SK-N-SH (cell line): ENCODE measurements at regions not wholly inside any gene's neighbourhood (a gene's known extent, or its start where the extent isn't known, plus 50 kb on each side); places are given as distances from the start of the nearest gene placed in this dataset.

Source experiments
- CTCF ChIA-PET: fragments of 300-600, 350-600 bp; formaldehyde crosslinking; extraction: SDS; loops from one replicate; lab custom pipeline; 2021; lab: Yijun Ruan, JAX
- POLR2A ChIA-PET: fragments of 350-600 bp; sonication (Branson Sonifier 250); formaldehyde crosslinking; extraction: SDS; loops from one replicate; lab custom pipeline; 2020; ENCODE audit warnings: antibody characterized with exemption, inconsistent platforms; lab: Yijun Ruan, JAX
- DNase-seq: peaks from one replicate; pipeline ENCODE4 v3.0.0; 2012
- H2AFZ ChIP-seq: fragments of 200-600 bp; sonication (generic); 2 replicates; pipeline ENCODE4 v1.8.1; 2016; ENCODE audit warnings: antibody characterized with exemption, mild to moderate bottlenecking, low read depth
- H3F3A ChIP-seq: fragments of 200-600 bp; sonication (generic); replicated peaks from 2 replicates; pipeline ENCODE3; 2016; ENCODE audit warnings: antibody characterized with exemption, mild to moderate bottlenecking; ENCODE audit not compliant: insufficient read depth
- H3K27ac ChIP-seq, 2 experiments: fragments of 200-500 bp in 1 of 2; fragments of 200-600 bp in 1 of 2; sonication (Bioruptor generic) in 1 of 2; sonication (generic), shearing (Covaris generic) in 1 of 2; 2 replicates each; pipeline versions ENCODE4 v1.5.1 to v1.6.1; 2014 to 2016; ENCODE audit warnings: low read depth in 2 of 2, inconsistent platforms in 1 of 2, low read length in 1 of 2, mild to moderate bottlenecking in 1 of 2, mixed read lengths in 1 of 2
- H3K27me3 ChIP-seq: fragments of 200-600 bp; sonication (generic), shearing (Covaris generic); 2 replicates; pipeline ENCODE4 v1.6.1; 2016; ENCODE audit warnings: mixed run types; ENCODE audit not compliant: insufficient read depth
- H3K36me3 ChIP-seq, 2 experiments: fragments of 200-500 bp in 1 of 2; fragments of 200-600 bp in 1 of 2; sonication (Bioruptor generic) in 1 of 2; sonication (generic) in 1 of 2; replicated peaks in 1 of 2; 2 replicates each; pipeline versions ENCODE3 to v1.5.1; 2014 to 2016; ENCODE audit warnings: low read length in 1 of 2, mild to moderate bottlenecking in 1 of 2; ENCODE audit not compliant: insufficient read depth in 2 of 2, control insufficient read depth in 1 of 2
- H3K4me1 ChIP-seq, 2 experiments: fragments of 200-500 bp in 1 of 2; fragments of 200-600 bp in 1 of 2; sonication (Bioruptor generic) in 1 of 2; sonication (generic), shearing (Covaris generic) in 1 of 2; 2 replicates each; pipeline versions ENCODE4 v1.5.1 to v1.6.1; 2014 to 2016; ENCODE audit warnings: low read depth in 1 of 2, low read length in 1 of 2, mixed run types in 1 of 2; ENCODE audit not compliant: insufficient read depth in 2 of 2, control insufficient read depth in 1 of 2
- H3K4me2 ChIP-seq: fragments of 200-600 bp; sonication (generic), shearing (Covaris generic); 2 replicates; pipeline ENCODE4 v1.6.1; 2017; ENCODE audit warnings: mixed run types
- H3K4me3 ChIP-seq, 2 experiments: fragments of 200-500 bp in 1 of 2; fragments of 200-600 bp in 1 of 2; sonication (Bioruptor generic) in 1 of 2; sonication (generic), shearing (Covaris generic) in 1 of 2; 2 replicates each; pipeline versions ENCODE4 v1.5.1 to v1.8.1; 2014 to 2016; ENCODE audit warnings: low read depth in 2 of 2, inconsistent platforms in 1 of 2, low read length in 1 of 2, mild to moderate bottlenecking in 1 of 2, mixed read lengths in 1 of 2, moderate library complexity in 1 of 2
- H3K79me2 ChIP-seq: fragments of 200-600 bp; sonication (generic); 2 replicates; pipeline ENCODE4 v1.8.1; 2017; ENCODE audit warnings: mild to moderate bottlenecking; ENCODE audit not compliant: insufficient read depth
- H3K9ac ChIP-seq: fragments of 200-600 bp; sonication (generic); 2 replicates; pipeline ENCODE4 v1.6.1; 2017; ENCODE audit warnings: mixed run types
- H3K9me2 ChIP-seq: fragments of 200-600 bp; sonication (generic); 2 replicates; pipeline ENCODE4 v1.6.1; 2017; ENCODE audit warnings: mixed run types
- H3K9me3 ChIP-seq: fragments of 200-600 bp; sonication (generic); 2 replicates; pipeline ENCODE4 v1.6.1; 2017; ENCODE audit warnings: mixed run types, mild to moderate bottlenecking, moderate library complexity
- H4K20me1 ChIP-seq: fragments of 200-600 bp; sonication (generic); 2 replicates; pipeline ENCODE4 v1.6.1; 2017; ENCODE audit warnings: mild to moderate bottlenecking, mixed run types; ENCODE audit not compliant: insufficient read depth
- EP300 ChIP-seq, 2 experiments: IDR thresholded peaks; 2 replicates each; pipeline versions ENCODE4 v1.4.0 to v1.6.1; 2012; ENCODE audit warnings: borderline replicate concordance in 1 of 2, low read depth in 1 of 2, low read length in 1 of 2
- FOSL2 ChIP-seq: IDR thresholded peaks from 2 replicates; pipeline ENCODE4 v1.4.0; 2012; ENCODE audit warnings: low read depth, mild to moderate bottlenecking, moderate library complexity, borderline replicate concordance
- FOXM1 ChIP-seq: IDR thresholded peaks from 2 replicates; pipeline ENCODE4 v1.4.0; 2012; ENCODE audit warnings: low read depth, mild to moderate bottlenecking
- MEF2A ChIP-seq: IDR thresholded peaks from 2 replicates; pipeline ENCODE4 v1.4.0; 2012; ENCODE audit warnings: low read depth, borderline replicate concordance
- NFIC ChIP-seq: IDR thresholded peaks from 2 replicates; pipeline ENCODE4 v1.4.0; 2012; ENCODE audit warnings: borderline replicate concordance
- RAD21 ChIP-seq: IDR thresholded peaks from 2 replicates; pipeline ENCODE4 v1.6.1; 2012; ENCODE audit warnings: mild to moderate bottlenecking, low read length
- RXRA ChIP-seq: IDR thresholded peaks from 2 replicates; pipeline ENCODE4 v1.4.0; 2012; ENCODE audit warnings: low read depth, mild to moderate bottlenecking, borderline replicate concordance
- TCF12 ChIP-seq: IDR thresholded peaks from 2 replicates; pipeline ENCODE4 v1.4.0; 2012
- TEAD4 ChIP-seq: IDR thresholded peaks from 2 replicates; pipeline ENCODE4 v1.4.0; 2012; ENCODE audit warnings: mild to moderate bottlenecking, borderline replicate concordance; ENCODE audit not compliant: insufficient read depth
- USF1 ChIP-seq: IDR thresholded peaks from 2 replicates; pipeline ENCODE4 v1.4.0; 2012; ENCODE audit warnings: low read depth, borderline replicate concordance
- YY1 ChIP-seq: IDR thresholded peaks from 2 replicates; pipeline ENCODE4 v1.4.0; 2012; ENCODE audit warnings: low read depth, mild to moderate bottlenecking
- WGBS: methylation state at CpG from one replicate; pipeline ENCODE4 v1.1.6; 2017; ENCODE audit warnings: low lambda C conversion rate; 5-methylcytosine and 5-hydroxymethylcytosine counted together
- TF ChIP-seq, protein P1 (sequence below): IDR thresholded peaks from 2 replicates; pipeline ENCODE4; 2012
- TF ChIP-seq, protein P2 (sequence below): IDR thresholded peaks from 2 replicates; pipeline ENCODE4 v1.4.0; 2012; ENCODE audit warnings: low read depth, borderline replicate concordance

- no peak for DNase-seq
- Histone ChIP-seq H3K27me3 (peaks cover 4% of the 10 kb centered on the region; the same call in 1 of the 2 replicates), H3K9me3 (no peaks in the 10 kb centered on the region), H3K9me2 (no peaks in the 10 kb centered on the region), H3K4me3 (no peak overlapping the region), H3F3A (no peaks in the 10 kb centered on the region), H4K20me1 (no peaks in the 10 kb centered on the region), H2AFZ (no peak overlapping the region), H3K79me2 (no peaks in the 10 kb centered on the region), H3K36me3 (no peaks in the 10 kb centered on the region), H3K4me2 (no peak overlapping the region), H3K4me1 (peaks cover 0 to 9% of the 10 kb centered on the region in 2 experiments; a peak in 1 of 4 replicates), H3K9ac (no peak overlapping the region), H3K27ac (no peak overlapping the region)
- WGBS = 13% methylated on average over 2 of the region's 2 CpGs
- CTCF ChIA-PET = interaction anchor here (3.1 kb wide), 1 partner anchor 12 kb away, joined by 6 read pairs; no protein-coding TSS in a partner anchor
- POLR2A ChIA-PET = no interaction called here
- no peak for TF ChIP-seq MEF2A
- no peak for TF ChIP-seq YY1
Measured at GRCh38 chr5:36492984-36493654, 113.3 kb upstream of the SLC1A3 start.

DNA sequence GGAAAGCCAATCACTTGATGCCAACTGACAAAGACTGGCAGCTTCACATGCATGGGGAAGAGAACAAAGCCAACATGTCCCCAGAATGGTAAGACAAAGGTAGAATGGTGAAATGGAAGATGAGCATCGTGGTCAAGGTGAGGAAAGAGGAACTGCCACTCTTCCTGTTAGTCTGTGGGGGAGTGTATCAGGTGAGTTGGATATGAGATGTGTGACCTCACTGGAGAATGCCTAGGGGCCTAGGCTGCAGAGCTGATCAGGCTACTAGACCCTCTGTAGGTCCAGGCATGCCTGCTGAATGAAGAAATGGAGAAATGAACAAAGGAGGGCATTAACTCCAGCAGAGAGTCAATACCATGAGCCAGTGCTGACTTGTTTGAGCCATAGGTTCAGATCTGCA is 112.4 kb upstream of the SLC1A3 start:
- Histone ChIP-seq H2AFZ (no peak overlapping the region), H3F3A (no peaks in the 10 kb centered on the region), H4K20me1 (no peaks in the 10 kb centered on the region)
- CTCF ChIA-PET = interaction anchor here (3.1 to 4.2 kb wide), 2 partner anchors 13 kb away, joined by 6 to 19 read pairs; no protein-coding TSS in a partner anchor
- TF ChIP-seq USF1 (no peak), RXRA (no peak)
- TF ChIP-seq, all 33 proteins: peak for 0
- no peaks in the 10 kb centered on the region for H3K79me2 ChIP-seq
- H3K4me1 ChIP-seq = peaks cover 0 to 9% of the 10 kb centered on the region in 2 experiments; a peak in 1 of 4 replicates
- H3K4me3 ChIP-seq = no peak overlapping the region
- H3K9me2 ChIP-seq = no peaks in the 10 kb centered on the region
- no peak for DNase-seq
- POLR2A ChIA-PET = no interaction called here
- no peak overlapping the region for H3K4me2 ChIP-seq
- H3K36me3 ChIP-seq = no peaks in the 10 kb centered on the region
- no peaks in the 10 kb centered on the region for H3K9me3 ChIP-seq
- WGBS = 0% methylated on average over 1 of the region's 1 CpG
- H3K27ac ChIP-seq = no peak overlapping the region
- no peak overlapping the region for H3K9ac ChIP-seq
- H3K27me3 ChIP-seq = peaks cover 4% of the 10 kb centered on the region; the same call in 1 of the 2 replicates

- CTCF ChIA-PET = interaction anchor here (4.2 kb wide), 1 partner anchor 12 kb away, joined by 19 read pairs; no protein-coding TSS in a partner anchor
Measured at GRCh38 chr5:36494841-36495601, 111.4 kb upstream of the SLC1A3 start.

More at GRCh38 chr5:36494841-36495601, 111.4 kb upstream of the SLC1A3 start:
- no peak overlapping the region for H3K4me2 ChIP-seq
- no peak overlapping the region for H3K9ac ChIP-seq
- H3K9me2 ChIP-seq = no peaks in the 10 kb centered on the region
- peaks cover 0 to 9% of the 10 kb centered on the region in 2 experiments; a peak in 1 of 4 replicates for H3K4me1 ChIP-seq
- H3F3A ChIP-seq = no peaks in the 10 kb centered on the region
- 0% methylated on average over 6 of the region's 6 CpGs for whole genome bisulfite sequencing
- no peaks in the 10 kb centered on the region for H3K9me3 ChIP-seq
- H4K20me1 ChIP-seq = no peaks in the 10 kb centered on the region
- POLR2A ChIA-PET = no interaction called here
- H3K27me3 ChIP-seq = peaks cover 11% of the 10 kb centered on the region; the same call in 1 of the 2 replicates
- no peak overlapping the region for H3K4me3 ChIP-seq
- DNase-seq = no peak
- H3K36me3 ChIP-seq = no peaks in the 10 kb centered on the region
- no peak for TF ChIP-seq FOSL2
- TF ChIP-seq FOXM1 = no peak
- no peak for TF ChIP-seq TEAD4
- TF ChIP-seq, protein P1, sequence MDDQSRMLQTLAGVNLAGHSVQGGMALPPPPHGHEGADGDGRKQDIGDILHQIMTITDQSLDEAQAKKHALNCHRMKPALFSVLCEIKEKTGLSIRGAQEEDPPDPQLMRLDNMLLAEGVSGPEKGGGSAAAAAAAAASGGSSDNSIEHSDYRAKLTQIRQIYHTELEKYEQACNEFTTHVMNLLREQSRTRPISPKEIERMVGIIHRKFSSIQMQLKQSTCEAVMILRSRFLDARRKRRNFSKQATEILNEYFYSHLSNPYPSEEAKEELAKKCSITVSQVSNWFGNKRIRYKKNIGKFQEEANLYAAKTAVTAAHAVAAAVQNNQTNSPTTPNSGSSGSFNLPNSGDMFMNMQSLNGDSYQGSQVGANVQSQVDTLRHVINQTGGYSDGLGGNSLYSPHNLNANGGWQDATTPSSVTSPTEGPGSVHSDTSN = peak; percentile 35
- peak; percentile 26; the same call in 1 of the 2 replicates for TF ChIP-seq TCF12
- no peak for TF ChIP-seq RAD21
- peak; percentile 18; the same call in 1 of the 2 replicates for TF ChIP-seq NFIC
- no peak for TF ChIP-seq EP300 (IDR thresholded peaks at IDR 0.05; ENCODE audit: borderline replicate concordance in 1 of 2, low read depth in 1 of 2, low read length in 1 of 2)
- TF ChIP-seq, protein P2, sequence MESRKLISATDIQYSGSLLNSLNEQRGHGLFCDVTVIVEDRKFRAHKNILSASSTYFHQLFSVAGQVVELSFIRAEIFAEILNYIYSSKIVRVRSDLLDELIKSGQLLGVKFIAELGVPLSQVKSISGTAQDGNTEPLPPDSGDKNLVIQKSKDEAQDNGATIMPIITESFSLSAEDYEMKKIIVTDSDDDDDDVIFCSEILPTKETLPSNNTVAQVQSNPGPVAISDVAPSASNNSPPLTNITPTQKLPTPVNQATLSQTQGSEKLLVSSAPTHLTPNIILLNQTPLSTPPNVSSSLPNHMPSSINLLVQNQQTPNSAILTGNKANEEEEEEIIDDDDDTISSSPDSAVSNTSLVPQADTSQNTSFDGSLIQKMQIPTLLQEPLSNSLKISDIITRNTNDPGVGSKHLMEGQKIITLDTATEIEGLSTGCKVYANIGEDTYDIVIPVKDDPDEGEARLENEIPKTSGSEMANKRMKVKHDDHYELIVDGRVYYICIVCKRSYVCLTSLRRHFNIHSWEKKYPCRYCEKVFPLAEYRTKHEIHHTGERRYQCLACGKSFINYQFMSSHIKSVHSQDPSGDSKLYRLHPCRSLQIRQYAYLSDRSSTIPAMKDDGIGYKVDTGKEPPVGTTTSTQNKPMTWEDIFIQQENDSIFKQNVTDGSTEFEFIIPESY = no peak
- no peaks in the 10 kb centered on the region for H3K79me2 ChIP-seq
- H3K27ac ChIP-seq = no peak overlapping the region
- H2AFZ ChIP-seq = no peak overlapping the region
